Activated naive CD4-positive, alpha-beta T cell treated with anti-CD3 and anti-CD28 coated beads for 36 hours (primary cell): ENCODE measurements at regions not wholly inside any gene's neighbourhood (a gene's known extent, or its start where the extent isn't known, plus 50 kb on each side); places are given as distances from the start of the nearest gene placed in this dataset.

Experiments
- CTCF ChIA-PET: fragments of 350-600 bp; sonication (Branson Sonifier 250); formaldehyde crosslinking; loops from one replicate; lab custom pipeline; 2021; ENCODE audit warnings: antibody characterized with exemption; lab: Charles Lee
- DNase-seq: peaks from one replicate; pipeline ENCODE4 v3.0.0-alpha.2; 2020
- H3K27ac Mint-ChIP-seq: one replicate; pipeline ENCODE4 v1.8.0; 2021; ENCODE audit warnings: mild to moderate bottlenecking, mixed read lengths
- H3K27me3 Mint-ChIP-seq: one replicate; pipeline ENCODE4 v1.8.0; 2021; ENCODE audit warnings: low read depth, mixed read lengths
- H3K36me3 Mint-ChIP-seq: one replicate; pipeline ENCODE4 v1.8.0; 2021; ENCODE audit warnings: low read depth, mixed read lengths
- H3K4me1 Mint-ChIP-seq: one replicate; pipeline ENCODE4 v1.8.0; 2021; ENCODE audit warnings: low read depth, mixed read lengths
- H3K4me3 Mint-ChIP-seq: one replicate; pipeline ENCODE4 v1.8.0; 2021; ENCODE audit warnings: mild to moderate bottlenecking, moderate library complexity, mixed read lengths
- H3K9me3 Mint-ChIP-seq: one replicate; pipeline ENCODE4 v1.8.0; 2021; ENCODE audit warnings: mixed read lengths
- intact Hi-C: fragments of 100-400 bp; cut with micrococcal nuclease; formaldehyde crosslinking; loops from one replicate; pipeline ENCODE4 v1.15.1; 2023

- Mint-ChIP-seq H3K9me3 (peaks cover 4% of the 10 kb centered on the region), H3K27ac (no peak overlapping the region), H3K27me3 (no peaks in the 10 kb centered on the region), H3K4me1 (no peaks in the 10 kb centered on the region), H3K4me3 (no peak overlapping the region), H3K36me3 (no peaks in the 10 kb centered on the region)
- intact Hi-C loops: no loop called here
- no peak for DNase-seq
- CTCF ChIA-PET: no interaction called here
Measured at GRCh38 chr4:179248821-179249220, 1806.6 kb upstream of the AGA start.

- no peak for DNase-seq
- no peak overlapping the region for H3K4me3 Mint-ChIP-seq
- peaks cover 10% of the 10 kb centered on the region for H3K9me3 Mint-ChIP-seq
- no peaks in the 10 kb centered on the region for H3K36me3 Mint-ChIP-seq
- intact Hi-C loops: no loop called here
- H3K27ac Mint-ChIP-seq: no peak overlapping the region
- H3K27me3 Mint-ChIP-seq: no peaks in the 10 kb centered on the region
- CTCF ChIA-PET: no interaction called here
- H3K4me1 Mint-ChIP-seq: no peaks in the 10 kb centered on the region
Measured at GRCh38 chr4:179268791-179269190, 1826.6 kb upstream of the AGA start.

- intact Hi-C loops: no loop called here
- H3K27ac Mint-ChIP-seq: no peak overlapping the region
- no peaks in the 10 kb centered on the region for H3K4me1 Mint-ChIP-seq
- no peak for DNase-seq
- no peaks in the 10 kb centered on the region for H3K27me3 Mint-ChIP-seq
- CTCF ChIA-PET: no interaction called here
- H3K4me3 Mint-ChIP-seq: no peak overlapping the region
- no peaks in the 10 kb centered on the region for H3K9me3 Mint-ChIP-seq
- no peaks in the 10 kb centered on the region for H3K36me3 Mint-ChIP-seq
Measured at GRCh38 chr4:179272282-179272681, 1830.0 kb upstream of the AGA start.

GRCh38 chr4:179278647-179279046 lies 1836.4 kb upstream of the AGA start:
- Mint-ChIP-seq H3K36me3 (no peaks in the 10 kb centered on the region), H3K9me3 (peaks cover 4% of the 10 kb centered on the region), H3K4me3 (no peak overlapping the region), H3K27ac (no peak overlapping the region), H3K4me1 (no peaks in the 10 kb centered on the region), H3K27me3 (no peaks in the 10 kb centered on the region)
- intact Hi-C loops: no loop called here
- no peak for DNase-seq
- CTCF ChIA-PET: no interaction called here

GRCh38 chr4:179285696-179286095 lies 1843.5 kb upstream of the AGA start:
- Mint-ChIP-seq H3K4me3 (no peak overlapping the region), H3K4me1 (no peaks in the 10 kb centered on the region), H3K36me3 (no peaks in the 10 kb centered on the region), H3K27ac (no peak overlapping the region), H3K27me3 (no peaks in the 10 kb centered on the region), H3K9me3 (peaks cover 9% of the 10 kb centered on the region)
- CTCF ChIA-PET: no interaction called here
- intact Hi-C loops: no loop called here
- no peak for DNase-seq

GRCh38 chr4:179291657-179292056 lies 1849.4 kb upstream of the AGA start:
- Mint-ChIP-seq H3K27me3 (no peaks in the 10 kb centered on the region), H3K36me3 (no peaks in the 10 kb centered on the region), H3K9me3 (peaks cover 12% of the 10 kb centered on the region), H3K4me3 (no peak overlapping the region), H3K27ac (no peak overlapping the region), H3K4me1 (no peaks in the 10 kb centered on the region)
- CTCF ChIA-PET: no interaction called here
- intact Hi-C loops: no loop called here
- no peak for DNase-seq

- H3K4me3 Mint-ChIP-seq: no peak overlapping the region
- CTCF ChIA-PET: no interaction called here
- no peaks in the 10 kb centered on the region for H3K4me1 Mint-ChIP-seq
- no peak overlapping the region for H3K27ac Mint-ChIP-seq
- intact Hi-C loops: no loop called here
- peaks cover 8% of the 10 kb centered on the region for H3K9me3 Mint-ChIP-seq
- no peak for DNase-seq
- no peaks in the 10 kb centered on the region for H3K36me3 Mint-ChIP-seq
- H3K27me3 Mint-ChIP-seq: no peaks in the 10 kb centered on the region
Measured at GRCh38 chr4:179292468-179292867, 1850.2 kb upstream of the AGA start.

GRCh38 chr4:179307297-179308136 lies 1865.3 kb upstream of the AGA start:
- peaks cover 16% of the 10 kb centered on the region for H3K9me3 Mint-ChIP-seq
- no peak overlapping the region for H3K4me3 Mint-ChIP-seq
- CTCF ChIA-PET: interaction anchor here (0.6 to 1.2 kb wide), 3 partner anchors 43 to 422 kb away, joined by 3 read pairs; no protein-coding TSS in a partner anchor
- H3K27ac Mint-ChIP-seq: no peak overlapping the region
- H3K4me1 Mint-ChIP-seq: no peaks in the 10 kb centered on the region
- intact Hi-C loops: no loop called here
- peak; percentile 30 for DNase-seq
- H3K27me3 Mint-ChIP-seq: no peaks in the 10 kb centered on the region
- H3K36me3 Mint-ChIP-seq: no peaks in the 10 kb centered on the region

GRCh38 chr4:179313823-179314222 lies 1871.6 kb upstream of the AGA start:
- CTCF ChIA-PET: no interaction called here
- DNase-seq: no peak
- H3K27ac Mint-ChIP-seq: no peak overlapping the region

GRCh38 chr4:179325181-179325580 lies 1882.9 kb upstream of the AGA start:
- Mint-ChIP-seq H3K27me3 (no peaks in the 10 kb centered on the region), H3K27ac (no peak overlapping the region), H3K9me3 (peaks cover 6% of the 10 kb centered on the region), H3K4me3 (no peak overlapping the region), H3K36me3 (no peaks in the 10 kb centered on the region), H3K4me1 (no peaks in the 10 kb centered on the region)
- DNase-seq: no peak
- intact Hi-C loops: no loop called here
- CTCF ChIA-PET: no interaction called here

More at GRCh38 chr4:179313823-179314222, 1871.6 kb upstream of the AGA start:
- H3K9me3 Mint-ChIP-seq: peaks cover 6% of the 10 kb centered on the region
- intact Hi-C loops: no loop called here
- H3K27me3 Mint-ChIP-seq: no peaks in the 10 kb centered on the region
- no peak overlapping the region for H3K4me3 Mint-ChIP-seq
- no peaks in the 10 kb centered on the region for H3K4me1 Mint-ChIP-seq
- H3K36me3 Mint-ChIP-seq: no peaks in the 10 kb centered on the region

- CTCF ChIA-PET: no interaction called here
- DNase-seq: no peak
- H3K27ac Mint-ChIP-seq: no peak overlapping the region
- peaks cover 3% of the 10 kb centered on the region for H3K9me3 Mint-ChIP-seq
- no peaks in the 10 kb centered on the region for H3K27me3 Mint-ChIP-seq
- no peaks in the 10 kb centered on the region for H3K36me3 Mint-ChIP-seq
- H3K4me1 Mint-ChIP-seq: no peaks in the 10 kb centered on the region
- no peak overlapping the region for H3K4me3 Mint-ChIP-seq
- intact Hi-C loops: no loop called here
Measured at GRCh38 chr4:179328627-179329026, 1886.4 kb upstream of the AGA start.

- Mint-ChIP-seq H3K27me3 (no peaks in the 10 kb centered on the region), H3K36me3 (no peaks in the 10 kb centered on the region), H3K4me3 (no peak overlapping the region), H3K9me3 (no peaks in the 10 kb centered on the region), H3K4me1 (no peaks in the 10 kb centered on the region), H3K27ac (no peak overlapping the region)
- DNase-seq: no peak
- intact Hi-C loops: no loop called here
- CTCF ChIA-PET: no interaction called here
Measured at GRCh38 chr4:179331362-179331761, 1889.1 kb upstream of the AGA start.

GRCh38 chr4:179344861-179345260 lies 1902.6 kb upstream of the AGA start:
- Mint-ChIP-seq H3K4me1 (no peaks in the 10 kb centered on the region), H3K27ac (no peak overlapping the region), H3K36me3 (no peaks in the 10 kb centered on the region), H3K4me3 (no peak overlapping the region), H3K9me3 (peaks cover 9% of the 10 kb centered on the region), H3K27me3 (no peaks in the 10 kb centered on the region)
- no peak for DNase-seq
- intact Hi-C loops: no loop called here
- CTCF ChIA-PET: no interaction called here
